Epithelial cell of proximal tubule (primary cell): ENCODE measurements at regions not wholly inside any gene's neighbourhood (a gene's known extent, or its start where the extent isn't known, plus 50 kb on each side); places are given as distances from the start of the nearest gene placed in this dataset.
A peak's percentile ranks its signal among the peaks of the same experiment; 100 is the strongest.

Source experiments
- DNase-seq: peaks from one replicate; pipeline ENCODE4 v3.0.0-alpha.2; 2011; ENCODE audit warnings: low read depth
- H3K4me3 ChIP-seq: 2 replicates; pipeline ENCODE4 v1.5.1; 2011; ENCODE audit warnings: low read depth, mild to moderate bottlenecking, low read length
- CTCF ChIP-seq: conservative IDR thresholded peaks from 2 replicates; pipeline ENCODE4 v1.5.1; 2012; ENCODE audit warnings: low read depth, mild to moderate bottlenecking, low read length

DNA sequence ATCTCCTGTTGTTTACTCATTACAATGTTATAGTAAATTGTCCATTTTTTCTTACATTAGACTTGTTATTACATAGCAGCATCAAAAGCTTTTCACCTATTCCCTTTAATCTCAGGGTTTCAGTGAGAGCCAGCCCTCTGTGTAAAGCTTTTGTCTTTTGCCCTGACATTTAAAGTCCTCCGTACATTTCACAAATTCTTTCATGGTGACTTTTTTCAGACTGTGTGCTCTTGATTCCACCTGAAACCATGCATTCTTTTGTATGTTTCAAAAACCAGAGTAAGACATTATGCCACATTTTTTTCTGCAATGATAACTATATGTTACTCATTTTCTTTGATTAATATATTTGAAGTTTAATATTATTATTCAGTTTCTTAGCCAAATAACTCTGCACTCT lies 781.4 kb upstream of the ROBO1 start:
- TF ChIP-seq CTCF, result no peak
- no peak overlapping the region for H3K4me3 ChIP-seq
- DNase-seq, result no peak

DNA sequence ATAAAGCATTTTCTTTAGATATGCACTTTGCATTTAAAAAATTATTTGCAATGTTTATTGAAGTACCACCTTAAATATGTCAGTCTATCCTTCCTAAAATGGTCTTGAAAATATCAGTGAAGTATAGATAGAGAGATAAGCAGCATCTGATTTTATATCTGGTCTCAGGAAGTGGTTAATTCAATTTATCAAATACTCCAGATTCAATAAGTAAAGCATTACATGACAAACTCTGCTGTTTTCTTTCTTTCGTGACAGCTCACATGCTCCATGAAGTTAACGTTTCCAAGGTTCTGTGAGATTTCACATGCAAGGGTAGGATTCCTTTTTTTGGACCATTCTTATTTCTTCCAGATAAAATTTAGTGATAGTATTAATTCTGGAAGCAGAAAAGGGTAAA lies 775.4 kb upstream of the ROBO1 start:
- TF ChIP-seq CTCF, result no peak
- no peak for DNase-seq
- H3K4me3 ChIP-seq, result no peak overlapping the region

DNA sequence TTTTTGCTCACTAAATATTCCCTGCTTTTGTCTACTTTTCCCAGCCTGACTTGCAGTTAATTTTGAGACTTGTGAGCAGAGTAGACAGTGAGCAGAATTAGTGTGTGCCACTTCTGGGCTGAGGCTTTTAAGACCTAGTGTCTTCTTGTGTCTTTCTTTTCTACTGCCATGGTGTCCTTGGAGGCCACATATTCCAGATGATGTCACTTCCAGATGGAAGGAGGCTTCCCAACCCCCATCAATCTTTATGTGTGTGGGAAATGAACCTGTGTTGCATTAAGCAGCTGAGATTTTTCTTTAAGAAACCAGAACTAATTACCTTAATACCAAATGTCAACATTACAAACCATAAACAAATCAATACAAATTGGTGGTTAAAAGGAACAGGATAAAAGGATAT lies 774.7 kb upstream of the ROBO1 start:
- no peak overlapping the region for H3K4me3 ChIP-seq
- TF ChIP-seq CTCF, result no peak
- DNase-seq, result no peak

GRCh38 chr3:80537680-80538079 lies 769.9 kb upstream of the ROBO1 start:
- no peak for TF ChIP-seq CTCF
- H3K4me3 ChIP-seq, result no peak overlapping the region
- DNase-seq, result no peak

- no peak overlapping the region for H3K4me3 ChIP-seq
- DNase-seq, result no peak
- TF ChIP-seq CTCF, result no peak
These were observed 767.5 kb upstream of the ROBO1 start for GRCh38 chr3:80535286-80535685.

DNA sequence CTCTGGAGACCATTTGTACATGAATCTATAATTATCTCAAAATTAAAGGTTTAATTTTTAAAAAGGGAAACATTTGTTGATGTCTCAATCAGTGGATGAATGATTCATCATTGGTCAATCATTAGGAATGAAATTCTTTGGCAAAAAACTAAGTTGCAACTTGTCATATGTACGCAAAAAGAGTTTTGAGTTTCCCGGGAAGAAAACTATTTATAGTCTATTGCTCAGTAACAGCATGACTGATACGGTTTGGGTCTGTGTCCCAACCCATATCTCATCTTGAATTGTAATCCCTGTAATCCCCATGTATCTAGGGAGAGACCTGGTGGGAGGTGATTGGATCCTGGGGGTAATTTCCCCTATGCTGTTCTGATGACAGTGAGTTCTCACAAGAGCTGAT lies 765.8 kb upstream of the ROBO1 start:
- no peak for DNase-seq
- TF ChIP-seq CTCF, result no peak
- no peak overlapping the region for H3K4me3 ChIP-seq

DNA sequence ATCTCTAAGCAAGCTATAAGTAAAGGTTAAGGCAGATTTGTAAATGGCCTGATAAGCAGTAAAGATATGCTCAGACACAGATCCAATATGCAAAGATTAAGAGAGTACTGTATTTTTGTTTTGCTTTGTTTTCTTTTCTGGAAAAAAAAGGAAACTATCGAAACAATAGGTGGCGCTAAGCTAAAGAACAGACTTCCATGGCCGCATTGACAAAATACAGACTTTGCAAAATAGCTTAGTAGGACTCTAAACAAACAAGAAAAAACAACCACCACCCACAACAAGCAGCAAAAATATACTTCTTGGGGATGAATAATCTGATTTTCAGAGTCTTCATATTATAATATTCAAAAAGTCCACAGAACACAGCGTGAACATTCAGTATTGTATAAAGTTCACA lies 758.4 kb upstream of the ROBO1 start:
- DNase-seq, result no peak
- peak; percentile 47 for TF ChIP-seq CTCF
- no peak overlapping the region for H3K4me3 ChIP-seq
